Uterus (tissue), 3 donors: ENCODE measurements at regions not wholly inside any gene's neighbourhood (a gene's known extent, or its start where the extent isn't known, plus 50 kb on each side); places are given as distances from the start of the nearest gene placed in this dataset.
"Not testable (repeated sequence)": the region's sequence is repeated elsewhere in the genome, so short reads cannot be mapped to it uniquely, and the experiment has no call there.

Experiments
- DNase-seq, 2 donors: peaks; one replicate each; pipeline ENCODE4 v3.0.0-alpha.2; 2019 to 2020
- H3K27ac ChIP-seq, 2 donors: fragments of 200-600 bp; sonication (generic); 1 replicate in 1 of 2; 2 replicates in 1 of 2; pipeline ENCODE4 v1.5.1; 2016 to 2018
- H3K27me3 ChIP-seq, 2 donors: fragments of 200-600 bp; sonication (generic); one replicate each; pipeline ENCODE4 v1.5.1; 2018 to 2019; ENCODE audit warnings: control low read depth in 1 of 2
- H3K36me3 ChIP-seq, 2 donors: fragments of 200-600 bp; sonication (generic); one replicate each; pipeline ENCODE4 v1.5.1; 2019; ENCODE audit warnings: control low read depth in 1 of 2
- H3K4me1 ChIP-seq, 2 donors: fragments of 200-600 bp; sonication (generic); one replicate each; pipeline ENCODE4 v1.5.1; 2018 to 2019; ENCODE audit warnings: control low read depth in 1 of 2
- H3K4me3 ChIP-seq, 2 donors: fragments of 200-600 bp; sonication (generic); 1 replicate in 1 of 2; 2 replicates in 1 of 2; pipeline ENCODE4 v1.5.1; 2018 to 2019; ENCODE audit warnings: mild to moderate bottlenecking in 1 of 2
- H3K9me3 ChIP-seq, 2 donors: fragments of 200-600 bp; sonication (generic); one replicate each; pipeline ENCODE4 v1.5.1; 2019; ENCODE audit warnings: control low read depth in 1 of 2
- CTCF ChIP-seq, 4 experiments: fragments of 200-600 bp in 2 of 4; fragments of 450-650 bp in 2 of 4; sonication (generic) in 2 of 4; IDR thresholded peaks; one replicate each; pipeline ENCODE4 v1.5.1; 2016 to 2019; ENCODE audit warnings: antibody characterized with exemption in 4 of 4, mild to moderate bottlenecking in 2 of 4, moderate library complexity in 1 of 4
- POLR2A ChIP-seq, 2 donors: fragments of 450-650 bp; IDR thresholded peaks; one replicate each; pipeline ENCODE4 v1.6.1; 2016; ENCODE audit warnings: antibody characterized with exemption in 2 of 2, mild to moderate bottlenecking in 1 of 2, moderate library complexity in 1 of 2
- intact Hi-C: fragments of 100-400 bp; cut with DNase I; formaldehyde crosslinking; loops from one replicate; pipeline ENCODE4 v1.15.1; 2023; ENCODE audit warnings: low total_unique reads
- donor health status: DM: yes; HTN: yes; CAD: no.

- TF ChIP-seq CTCF (IDR thresholded peaks at IDR 0.05), result no peak
- no peak for TF ChIP-seq POLR2A (IDR thresholded peaks at IDR 0.05)
- Histone ChIP-seq H3K4me3 (no peak overlapping the region), H3K9me3 (no peaks in the 10 kb centered on the region), H3K27ac (no peak overlapping the region), H3K27me3 (no peaks in the 10 kb centered on the region), H3K36me3 (no peaks in the 10 kb centered on the region), H3K4me1 (no peaks in the 10 kb centered on the region)
- DNase-seq, result no peak
- intact Hi-C loops, result no loop called here
Measured at GRCh38 chr2:129803032-129803431, 176.4 kb upstream of the RAB6C start.

GRCh38 chr2:129803871-129804270, 175.6 kb upstream of the RAB6C start:
- no peaks in the 10 kb centered on the region for H3K4me1 ChIP-seq
- intact Hi-C loops, result no loop called here
- no peak overlapping the region for H3K4me3 ChIP-seq

GRCh38 chr2:129805899-129806298, 173.6 kb upstream of the RAB6C start:
- Histone ChIP-seq H3K4me1 (no peaks in the 10 kb centered on the region), H3K36me3 (no peaks in the 10 kb centered on the region), H3K9me3 (no peaks in the 10 kb centered on the region), H3K27ac (no peak overlapping the region), H3K27me3 (no peaks in the 10 kb centered on the region), H3K4me3 (no peak overlapping the region)
- TF ChIP-seq CTCF (IDR thresholded peaks at IDR 0.05), result no peak
- no peak for TF ChIP-seq POLR2A (IDR thresholded peaks at IDR 0.05)
- intact Hi-C loops, result no loop called here
- no peak for DNase-seq

More at GRCh38 chr2:129803871-129804270, 175.6 kb upstream of the RAB6C start:
- DNase-seq, result no peak
- no peaks in the 10 kb centered on the region for H3K9me3 ChIP-seq
- TF ChIP-seq POLR2A (IDR thresholded peaks at IDR 0.05) (no peak), CTCF (IDR thresholded peaks at IDR 0.05) (no peak)
- no peak overlapping the region for H3K27ac ChIP-seq
- H3K27me3 ChIP-seq, result no peaks in the 10 kb centered on the region
- no peaks in the 10 kb centered on the region for H3K36me3 ChIP-seq

- H3K4me1 ChIP-seq, result no peaks in the 10 kb centered on the region
- intact Hi-C loops, result no loop called here
- H3K27ac ChIP-seq, result no peak overlapping the region
- no peaks in the 10 kb centered on the region for H3K27me3 ChIP-seq
- H3K4me3 ChIP-seq, result no peak overlapping the region
- H3K36me3 ChIP-seq, result no peaks in the 10 kb centered on the region
- no peaks in the 10 kb centered on the region for H3K9me3 ChIP-seq
- no peak for DNase-seq
- no peak for TF ChIP-seq POLR2A (IDR thresholded peaks at IDR 0.05)
- TF ChIP-seq CTCF (IDR thresholded peaks at IDR 0.05), result no peak
Measured at GRCh38 chr2:129806317-129806716, 173.1 kb upstream of the RAB6C start.

GRCh38 chr2:129806990-129807389, 172.5 kb upstream of the RAB6C start:
- no peak overlapping the region for H3K4me3 ChIP-seq
- no peaks in the 10 kb centered on the region for H3K4me1 ChIP-seq
- intact Hi-C loops, result no loop called here

GRCh38 chr2:129807642-129808338, 171.7 kb upstream of the RAB6C start:
- H3K27ac ChIP-seq, intact Hi-C loops, DNase-seq: not testable (repeated sequence)

More at GRCh38 chr2:129806990-129807389, 172.5 kb upstream of the RAB6C start:
- TF ChIP-seq CTCF (IDR thresholded peaks at IDR 0.05) (no peak), POLR2A (IDR thresholded peaks at IDR 0.05) (no peak)
- no peaks in the 10 kb centered on the region for H3K36me3 ChIP-seq
- H3K9me3 ChIP-seq, result no peaks in the 10 kb centered on the region
- no peaks in the 10 kb centered on the region for H3K27me3 ChIP-seq
- DNase-seq, result no peak
- no peak overlapping the region for H3K27ac ChIP-seq

More at GRCh38 chr2:129807642-129808338, 171.7 kb upstream of the RAB6C start:
- H3K4me3 ChIP-seq, H3K4me1 ChIP-seq, H3K27me3 ChIP-seq, H3K36me3 ChIP-seq, H3K9me3 ChIP-seq: not testable (repeated sequence)
